Tibial artery (tissue), 4 donors: ENCODE measurements at regions not wholly inside any gene's neighbourhood (a gene's known extent, or its start where the extent isn't known, plus 50 kb on each side); places are given as distances from the start of the nearest gene placed in this dataset.

Experiments
- DNase-seq, 2 donors: peaks; one replicate each; pipeline ENCODE4 v3.0.0-alpha.2; 2019
- H3K27ac ChIP-seq, 2 donors: fragments of 200-600 bp; sonication (generic) in 1 of 2; 1 replicate in 1 of 2; 2 replicates in 1 of 2; pipeline ENCODE4 v1.5.1; 2018 to 2019; ENCODE audit warnings: mild to moderate bottlenecking in 1 of 2
- H3K27me3 ChIP-seq, 2 donors: fragments of 200-600 bp; sonication (generic) in 1 of 2; one replicate each; pipeline versions ENCODE4 v1.5.1 to v1.6.0; 2016 to 2019
- H3K36me3 ChIP-seq, 3 donors: fragments of 200-600 bp; sonication (generic) in 2 of 3; one replicate each; pipeline ENCODE4 v1.5.1; 2016 to 2019; ENCODE audit warnings: mild to moderate bottlenecking in 2 of 3
- H3K4me1 ChIP-seq, 4 donors: fragments of 200-600 bp; sonication (generic) in 2 of 4; 1 replicate in 3 of 4; 2 replicates in 1 of 4; pipeline ENCODE4 v1.5.1; 2016 to 2019
- H3K4me3 ChIP-seq, 2 donors: fragments of 200-600 bp; sonication (generic) in 1 of 2; 1 replicate in 1 of 2; 2 replicates in 1 of 2; pipeline ENCODE4 v1.5.1; 2018 to 2019; ENCODE audit warnings: mild to moderate bottlenecking in 2 of 2
- H3K9me3 ChIP-seq, 3 donors: fragments of 200-600 bp; sonication (generic) in 1 of 3; one replicate each; pipeline ENCODE4 v1.5.1; 2016 to 2019
- intact Hi-C: fragments of 100-400 bp; cut with DNase I; formaldehyde crosslinking; loops from one replicate; pipeline ENCODE4 v1.15.0; 2023; ENCODE audit warnings: low total_unique reads
- TF ChIP-seq, protein P1 (sequence below), 2 experiments: fragments of 200-600 bp in 1 of 2; fragments of 450-650 bp in 1 of 2; IDR thresholded peaks; one replicate each; pipeline ENCODE4 v1.5.1; 2017 to 2019; ENCODE audit warnings: antibody characterized with exemption in 2 of 2, mild to moderate bottlenecking in 1 of 2, moderate library complexity in 1 of 2

DNA sequence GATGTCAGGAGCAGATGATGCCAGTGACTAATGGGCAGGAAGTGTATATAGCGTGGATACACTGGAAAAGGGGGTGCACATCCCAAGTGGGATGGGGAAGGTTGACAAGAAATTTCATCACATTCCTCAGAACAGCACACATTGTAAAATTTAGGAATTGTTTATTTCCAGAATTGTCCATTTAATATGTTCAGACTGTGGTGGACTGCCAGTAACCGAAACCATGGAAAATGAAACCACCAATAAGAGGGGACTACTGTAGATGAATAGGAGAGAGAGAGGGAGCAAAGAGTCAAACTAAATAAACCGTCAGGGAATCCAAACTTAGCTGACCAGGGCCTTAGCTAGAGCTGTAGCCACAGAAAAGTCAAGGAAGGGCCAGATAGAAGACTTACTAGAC is 164.4 kb upstream of the PRDM1 start:
- Histone ChIP-seq H3K27ac (no peak overlapping the region), H3K4me1 (no peaks in the 10 kb centered on the region), H3K36me3 (no peaks in the 10 kb centered on the region), H3K9me3 (no peaks in the 10 kb centered on the region), H3K27me3 (no peaks in the 10 kb centered on the region), H3K4me3 (no peak overlapping the region)
- TF ChIP-seq, protein P1, sequence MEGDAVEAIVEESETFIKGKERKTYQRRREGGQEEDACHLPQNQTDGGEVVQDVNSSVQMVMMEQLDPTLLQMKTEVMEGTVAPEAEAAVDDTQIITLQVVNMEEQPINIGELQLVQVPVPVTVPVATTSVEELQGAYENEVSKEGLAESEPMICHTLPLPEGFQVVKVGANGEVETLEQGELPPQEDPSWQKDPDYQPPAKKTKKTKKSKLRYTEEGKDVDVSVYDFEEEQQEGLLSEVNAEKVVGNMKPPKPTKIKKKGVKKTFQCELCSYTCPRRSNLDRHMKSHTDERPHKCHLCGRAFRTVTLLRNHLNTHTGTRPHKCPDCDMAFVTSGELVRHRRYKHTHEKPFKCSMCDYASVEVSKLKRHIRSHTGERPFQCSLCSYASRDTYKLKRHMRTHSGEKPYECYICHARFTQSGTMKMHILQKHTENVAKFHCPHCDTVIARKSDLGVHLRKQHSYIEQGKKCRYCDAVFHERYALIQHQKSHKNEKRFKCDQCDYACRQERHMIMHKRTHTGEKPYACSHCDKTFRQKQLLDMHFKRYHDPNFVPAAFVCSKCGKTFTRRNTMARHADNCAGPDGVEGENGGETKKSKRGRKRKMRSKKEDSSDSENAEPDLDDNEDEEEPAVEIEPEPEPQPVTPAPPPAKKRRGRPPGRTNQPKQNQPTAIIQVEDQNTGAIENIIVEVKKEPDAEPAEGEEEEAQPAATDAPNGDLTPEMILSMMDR (IDR thresholded peaks at IDR 0.05): no peak
- DNase-seq: no peak
- intact Hi-C loops: no loop called here

DNA sequence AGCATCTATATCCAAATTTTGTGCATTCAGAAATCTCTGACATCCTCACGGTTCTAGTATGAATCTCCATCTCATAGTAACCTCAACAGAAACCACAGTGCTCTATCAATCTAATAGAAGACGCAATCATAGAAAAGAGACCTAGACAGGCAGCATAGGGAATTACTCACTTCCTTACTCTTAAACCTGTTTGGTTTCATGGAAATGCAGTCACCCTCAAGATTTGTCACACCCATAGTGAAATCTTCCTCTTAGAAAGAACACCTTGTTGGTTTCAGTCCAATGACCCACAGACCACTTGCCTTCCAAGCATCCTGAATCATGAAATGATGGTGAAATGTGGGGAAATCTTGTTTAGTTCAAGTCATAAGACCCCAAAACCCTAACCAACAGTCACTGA is 166.1 kb upstream of the PRDM1 start:
- TF ChIP-seq, protein P1 (IDR thresholded peaks at IDR 0.05): no peak
- H3K27ac ChIP-seq: no peak overlapping the region
- intact Hi-C loops: no loop called here
- no peak overlapping the region for H3K4me3 ChIP-seq
- H3K36me3 ChIP-seq: no peaks in the 10 kb centered on the region
- no peaks in the 10 kb centered on the region for H3K27me3 ChIP-seq
- DNase-seq: no peak
- no peaks in the 10 kb centered on the region for H3K9me3 ChIP-seq
- H3K4me1 ChIP-seq: no peaks in the 10 kb centered on the region

DNA sequence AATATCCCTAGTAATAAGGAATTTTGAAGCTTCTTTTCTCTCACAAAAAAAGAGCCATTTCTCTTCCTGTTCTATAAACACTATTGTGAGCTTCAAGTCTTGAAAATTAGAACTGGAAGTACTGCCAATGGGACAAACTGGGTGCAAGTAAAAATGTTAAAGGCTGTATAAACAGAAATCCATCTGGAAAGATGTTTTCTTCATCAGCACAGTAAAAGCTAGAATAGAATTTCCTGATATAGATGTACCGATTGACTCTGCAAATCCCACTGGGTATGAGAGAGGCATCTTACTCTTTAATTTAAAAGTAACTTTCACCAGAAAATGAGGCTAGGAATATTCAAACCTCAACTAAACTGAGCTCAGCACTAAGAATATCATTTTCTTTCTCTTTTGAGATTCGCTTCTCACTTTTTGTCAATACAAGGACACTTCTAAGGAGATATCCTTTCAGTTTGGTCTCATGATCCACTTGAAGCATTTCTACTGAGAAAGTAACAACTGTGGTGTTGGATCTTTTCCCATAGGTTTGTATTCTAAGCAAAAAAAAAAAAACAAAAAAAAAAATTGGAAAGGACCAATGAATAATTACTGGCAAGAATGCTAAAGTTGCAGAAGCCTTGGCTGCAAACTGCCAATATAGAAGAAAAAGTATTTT is 169.0 kb upstream of the PRDM1 start:
- H3K9me3 ChIP-seq: no peaks in the 10 kb centered on the region
- no peak overlapping the region for H3K27ac ChIP-seq
- H3K4me1 ChIP-seq: no peaks in the 10 kb centered on the region
- TF ChIP-seq, protein P1 (IDR thresholded peaks at IDR 0.05): no peak
- H3K27me3 ChIP-seq: no peaks in the 10 kb centered on the region
- H3K36me3 ChIP-seq: no peaks in the 10 kb centered on the region
- H3K4me3 ChIP-seq: no peak overlapping the region
- intact Hi-C loops: no loop called here
- DNase-seq: no peak

DNA sequence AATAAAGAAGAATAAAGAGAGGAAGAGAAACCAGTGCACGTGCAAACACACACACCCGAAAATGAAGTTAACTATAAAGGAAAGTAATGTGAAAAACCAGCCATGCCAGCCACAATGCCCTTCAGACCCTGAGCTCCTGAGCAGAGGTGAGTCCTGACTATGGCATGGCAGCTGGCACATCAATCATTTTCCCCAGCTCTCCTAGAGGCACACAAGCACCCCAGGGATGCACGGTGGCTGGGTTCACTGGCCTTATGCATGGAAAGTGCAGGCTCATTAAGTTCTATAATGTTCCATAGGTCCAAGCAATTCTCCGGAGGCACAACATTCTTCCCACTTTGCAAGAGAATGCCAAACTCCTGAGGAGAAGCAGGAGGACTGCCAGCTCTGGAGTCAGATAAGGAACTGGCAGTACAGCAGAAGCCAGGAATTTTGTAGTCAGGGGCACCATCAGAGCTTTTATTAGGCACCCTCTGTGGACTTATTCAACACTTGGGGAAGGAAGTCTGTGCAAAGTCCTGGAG is 175.0 kb upstream of the PRDM1 start:
- Histone ChIP-seq H3K27ac (no peak overlapping the region), H3K27me3 (no peaks in the 10 kb centered on the region), H3K36me3 (no peaks in the 10 kb centered on the region), H3K4me3 (no peak overlapping the region), H3K4me1 (no peaks in the 10 kb centered on the region), H3K9me3 (no peaks in the 10 kb centered on the region)
- DNase-seq: no peak
- intact Hi-C loops: no loop called here
- TF ChIP-seq, protein P1 (IDR thresholded peaks at IDR 0.05): no peak

DNA sequence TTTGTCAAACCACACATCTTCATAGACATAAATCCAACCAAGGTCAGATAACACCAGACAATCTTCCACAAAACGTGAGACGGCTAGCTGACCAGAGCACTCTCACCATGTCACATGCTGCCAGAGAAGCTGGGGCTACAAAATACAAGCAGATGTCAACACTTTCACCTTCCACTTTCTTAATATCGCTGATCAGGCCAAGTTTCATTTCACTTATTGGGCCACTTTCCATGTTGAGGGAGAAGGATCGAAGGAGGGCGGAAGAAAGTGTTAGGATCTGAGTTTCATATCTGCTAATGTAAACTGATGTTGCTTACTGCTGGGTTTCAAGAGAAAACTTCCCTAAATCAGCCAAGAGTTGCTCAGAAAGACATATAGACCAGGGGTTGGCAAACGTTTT is 177.0 kb upstream of the PRDM1 start:
- intact Hi-C loops: no loop called here
- Histone ChIP-seq H3K4me1 (no peaks in the 10 kb centered on the region), H3K9me3 (no peaks in the 10 kb centered on the region), H3K27ac (no peak overlapping the region), H3K4me3 (no peak overlapping the region), H3K27me3 (no peaks in the 10 kb centered on the region), H3K36me3 (no peaks in the 10 kb centered on the region)
- TF ChIP-seq, protein P1 (IDR thresholded peaks at IDR 0.05): no peak
- DNase-seq: peak in 1 of 2 donors; percentile 49
